ENCODE measurements at regions not wholly inside any gene's neighbourhood (a gene's known extent, or its start where the extent isn't known, plus 50 kb on each side); places are given as distances from the start of the nearest gene placed in this dataset.

- H3K36me3 ChIP-seq (ENCODE audit: control insufficient read depth in 2 of 2, insufficient read depth in 2 of 2, low read length in 1 of 2): no peaks in the 10 kb centered on the region
- H3K9me3 ChIP-seq (ENCODE audit: control insufficient read depth in 2 of 2, insufficient read depth in 1 of 2, low read length in 1 of 2): no peaks in the 10 kb centered on the region
- no peak overlapping the region for H3K27ac ChIP-seq (ENCODE audit: low read depth in 1 of 2, low read length in 1 of 2)
- no peak for DNase-seq (ENCODE audit: low read depth in 6 of 9, low spot score in 9 of 9)
- H3K4me3 ChIP-seq (ENCODE audit: low read length in 2 of 2): no peak overlapping the region
- WGBS: 45% methylated on average over 1 of the region's 1 CpG
- no peaks in the 10 kb centered on the region for H3K4me1 ChIP-seq (ENCODE audit: control insufficient read depth in 2 of 2, insufficient read depth in 2 of 2, low read length in 2 of 2)
- H3K27me3 ChIP-seq (ENCODE audit: control insufficient read depth in 2 of 2, insufficient read depth in 1 of 2, low read length in 1 of 2): no peaks in the 10 kb centered on the region
These were observed 574.7 kb downstream of the TLE4 start for GRCh38 chr9:80146466-80146865.

GRCh38 chr9:80144856-80145255 lies 573.1 kb downstream of the TLE4 start:
- H3K27ac ChIP-seq (ENCODE audit: low read depth in 1 of 2, low read length in 1 of 2): no peak overlapping the region
- H3K4me1 ChIP-seq (ENCODE audit: control insufficient read depth in 2 of 2, insufficient read depth in 2 of 2, low read length in 2 of 2): no peaks in the 10 kb centered on the region
- H3K9me3 ChIP-seq (ENCODE audit: control insufficient read depth in 2 of 2, insufficient read depth in 1 of 2, low read length in 1 of 2): no peaks in the 10 kb centered on the region
- no peak overlapping the region for H3K4me3 ChIP-seq (ENCODE audit: low read length in 2 of 2)
- DNase-seq (ENCODE audit: low read depth in 6 of 9, low spot score in 9 of 9): no peak
- 91% methylated on average over 2 of the region's 2 CpGs for WGBS
- H3K36me3 ChIP-seq (ENCODE audit: control insufficient read depth in 2 of 2, insufficient read depth in 2 of 2, low read length in 1 of 2): no peaks in the 10 kb centered on the region
- H3K27me3 ChIP-seq (ENCODE audit: control insufficient read depth in 2 of 2, insufficient read depth in 1 of 2, low read length in 1 of 2): no peaks in the 10 kb centered on the region

GRCh38 chr9:80144406-80144805 lies 572.6 kb downstream of the TLE4 start:
- H3K36me3 ChIP-seq (ENCODE audit: control insufficient read depth in 2 of 2, insufficient read depth in 2 of 2, low read length in 1 of 2): no peaks in the 10 kb centered on the region
- DNase-seq (ENCODE audit: low read depth in 6 of 9, low spot score in 9 of 9): no peak
- no peak overlapping the region for H3K27ac ChIP-seq (ENCODE audit: low read depth in 1 of 2, low read length in 1 of 2)
- no peaks in the 10 kb centered on the region for H3K27me3 ChIP-seq (ENCODE audit: control insufficient read depth in 2 of 2, insufficient read depth in 1 of 2, low read length in 1 of 2)
- H3K4me3 ChIP-seq (ENCODE audit: low read length in 2 of 2): no peak overlapping the region
- H3K9me3 ChIP-seq (ENCODE audit: control insufficient read depth in 2 of 2, insufficient read depth in 1 of 2, low read length in 1 of 2): no peaks in the 10 kb centered on the region
- H3K4me1 ChIP-seq (ENCODE audit: control insufficient read depth in 2 of 2, insufficient read depth in 2 of 2, low read length in 2 of 2): no peaks in the 10 kb centered on the region
- WGBS: 100% methylated on average over 2 of the region's 2 CpGs

GRCh38 chr9:80143899-80144298 lies 572.1 kb downstream of the TLE4 start:
- Histone ChIP-seq H3K27me3 (ENCODE audit: control insufficient read depth in 2 of 2, insufficient read depth in 1 of 2, low read length in 1 of 2) (no peaks in the 10 kb centered on the region), H3K9me3 (ENCODE audit: control insufficient read depth in 2 of 2, insufficient read depth in 1 of 2, low read length in 1 of 2) (no peaks in the 10 kb centered on the region), H3K4me3 (ENCODE audit: low read length in 2 of 2) (no peak overlapping the region), H3K4me1 (ENCODE audit: control insufficient read depth in 2 of 2, insufficient read depth in 2 of 2, low read length in 2 of 2) (no peaks in the 10 kb centered on the region), H3K27ac (ENCODE audit: low read depth in 1 of 2, low read length in 1 of 2) (no peak overlapping the region), H3K36me3 (ENCODE audit: control insufficient read depth in 2 of 2, insufficient read depth in 2 of 2, low read length in 1 of 2) (no peaks in the 10 kb centered on the region)
- no peak for DNase-seq (ENCODE audit: low read depth in 6 of 9, low spot score in 9 of 9)
- WGBS: 92% methylated on average over 3 of the region's 3 CpGs

- Histone ChIP-seq H3K27me3 (ENCODE audit: control insufficient read depth in 2 of 2, insufficient read depth in 1 of 2, low read length in 1 of 2) (no peaks in the 10 kb centered on the region), H3K27ac (ENCODE audit: low read depth in 1 of 2, low read length in 1 of 2) (no peak overlapping the region), H3K4me1 (ENCODE audit: control insufficient read depth in 2 of 2, insufficient read depth in 2 of 2, low read length in 2 of 2) (no peaks in the 10 kb centered on the region), H3K36me3 (ENCODE audit: control insufficient read depth in 2 of 2, insufficient read depth in 2 of 2, low read length in 1 of 2) (no peaks in the 10 kb centered on the region), H3K4me3 (ENCODE audit: low read length in 2 of 2) (no peak overlapping the region), H3K9me3 (ENCODE audit: control insufficient read depth in 2 of 2, insufficient read depth in 1 of 2, low read length in 1 of 2) (no peaks in the 10 kb centered on the region)
- whole genome bisulfite sequencing: 63% methylated on average over 2 of the region's 2 CpGs
- DNase-seq (ENCODE audit: low read depth in 6 of 9, low spot score in 9 of 9): no peak
These were observed 562.7 kb downstream of the TLE4 start for GRCh38 chr9:80134487-80134886.

- Histone ChIP-seq H3K27me3 (ENCODE audit: control insufficient read depth in 2 of 2, insufficient read depth in 1 of 2, low read length in 1 of 2) (no peaks in the 10 kb centered on the region), H3K27ac (ENCODE audit: low read depth in 1 of 2, low read length in 1 of 2) (no peak overlapping the region), H3K9me3 (ENCODE audit: control insufficient read depth in 2 of 2, insufficient read depth in 1 of 2, low read length in 1 of 2) (no peaks in the 10 kb centered on the region), H3K4me1 (ENCODE audit: control insufficient read depth in 2 of 2, insufficient read depth in 2 of 2, low read length in 2 of 2) (no peaks in the 10 kb centered on the region), H3K4me3 (ENCODE audit: low read length in 2 of 2) (no peak overlapping the region), H3K36me3 (ENCODE audit: control insufficient read depth in 2 of 2, insufficient read depth in 2 of 2, low read length in 1 of 2) (no peaks in the 10 kb centered on the region)
- WGBS: 96% methylated on average over 2 of the region's 2 CpGs
- no peak for DNase-seq (ENCODE audit: low read depth in 6 of 9, low spot score in 9 of 9)
These were observed 559.9 kb downstream of the TLE4 start for GRCh38 chr9:80131627-80132026.

GRCh38 chr9:80127920-80128319 lies 556.2 kb downstream of the TLE4 start:
- Histone ChIP-seq H3K4me3 (ENCODE audit: low read length in 2 of 2) (no peak overlapping the region), H3K27me3 (ENCODE audit: control insufficient read depth in 2 of 2, insufficient read depth in 1 of 2, low read length in 1 of 2) (no peaks in the 10 kb centered on the region), H3K9me3 (ENCODE audit: control insufficient read depth in 2 of 2, insufficient read depth in 1 of 2, low read length in 1 of 2) (no peaks in the 10 kb centered on the region), H3K27ac (ENCODE audit: low read depth in 1 of 2, low read length in 1 of 2) (no peak overlapping the region), H3K36me3 (ENCODE audit: control insufficient read depth in 2 of 2, insufficient read depth in 2 of 2, low read length in 1 of 2) (no peaks in the 10 kb centered on the region), H3K4me1 (ENCODE audit: control insufficient read depth in 2 of 2, insufficient read depth in 2 of 2, low read length in 2 of 2) (no peaks in the 10 kb centered on the region)
- 94% methylated on average over 6 of the region's 6 CpGs for WGBS
- DNase-seq (ENCODE audit: low read depth in 6 of 9, low spot score in 9 of 9): no peak

- no peak overlapping the region for H3K27ac ChIP-seq (ENCODE audit: low read depth in 1 of 2, low read length in 1 of 2)
- 96% methylated on average over 3 of the region's 3 CpGs for WGBS
- H3K4me1 ChIP-seq (ENCODE audit: control insufficient read depth in 2 of 2, insufficient read depth in 2 of 2, low read length in 2 of 2): no peaks in the 10 kb centered on the region
- no peaks in the 10 kb centered on the region for H3K9me3 ChIP-seq (ENCODE audit: control insufficient read depth in 2 of 2, insufficient read depth in 1 of 2, low read length in 1 of 2)
- H3K27me3 ChIP-seq (ENCODE audit: control insufficient read depth in 2 of 2, insufficient read depth in 1 of 2, low read length in 1 of 2): no peaks in the 10 kb centered on the region
- H3K4me3 ChIP-seq (ENCODE audit: low read length in 2 of 2): no peak overlapping the region
- no peaks in the 10 kb centered on the region for H3K36me3 ChIP-seq (ENCODE audit: control insufficient read depth in 2 of 2, insufficient read depth in 2 of 2, low read length in 1 of 2)
- no peak for DNase-seq (ENCODE audit: low read depth in 6 of 9, low spot score in 9 of 9)
These were observed 554.0 kb downstream of the TLE4 start for GRCh38 chr9:80125731-80126264.

- WGBS: 90% methylated on average over 3 of the region's 3 CpGs
- no peak for DNase-seq (ENCODE audit: low read depth in 6 of 9, low spot score in 9 of 9)
- Histone ChIP-seq H3K9me3 (ENCODE audit: control insufficient read depth in 2 of 2, insufficient read depth in 1 of 2, low read length in 1 of 2) (no peaks in the 10 kb centered on the region), H3K27ac (ENCODE audit: low read depth in 1 of 2, low read length in 1 of 2) (no peak overlapping the region), H3K36me3 (ENCODE audit: control insufficient read depth in 2 of 2, insufficient read depth in 2 of 2, low read length in 1 of 2) (no peaks in the 10 kb centered on the region), H3K4me1 (ENCODE audit: control insufficient read depth in 2 of 2, insufficient read depth in 2 of 2, low read length in 2 of 2) (no peaks in the 10 kb centered on the region), H3K4me3 (ENCODE audit: low read length in 2 of 2) (no peak overlapping the region), H3K27me3 (ENCODE audit: control insufficient read depth in 2 of 2, insufficient read depth in 1 of 2, low read length in 1 of 2) (no peaks in the 10 kb centered on the region)
These were observed 545.3 kb downstream of the TLE4 start for GRCh38 chr9:80117031-80117430.

- Histone ChIP-seq H3K27ac (ENCODE audit: low read depth in 1 of 2, low read length in 1 of 2) (no peak overlapping the region), H3K9me3 (ENCODE audit: control insufficient read depth in 2 of 2, insufficient read depth in 1 of 2, low read length in 1 of 2) (no peaks in the 10 kb centered on the region), H3K4me3 (ENCODE audit: low read length in 2 of 2) (no peak overlapping the region), H3K27me3 (ENCODE audit: control insufficient read depth in 2 of 2, insufficient read depth in 1 of 2, low read length in 1 of 2) (no peaks in the 10 kb centered on the region), H3K4me1 (ENCODE audit: control insufficient read depth in 2 of 2, insufficient read depth in 2 of 2, low read length in 2 of 2) (no peaks in the 10 kb centered on the region), H3K36me3 (ENCODE audit: control insufficient read depth in 2 of 2, insufficient read depth in 2 of 2, low read length in 1 of 2) (no peaks in the 10 kb centered on the region)
- 77% methylated on average over 2 of the region's 2 CpGs for WGBS
- DNase-seq (ENCODE audit: low read depth in 6 of 9, low spot score in 9 of 9): no peak
These were observed 542.5 kb downstream of the TLE4 start for GRCh38 chr9:80114241-80114640.
